HTR-8/SVneo (cell line): ENCODE measurements at regions not wholly inside any gene's neighbourhood (a gene's known extent, or its start where the extent isn't known, plus 50 kb on each side); places are given as distances from the start of the nearest gene placed in this dataset.

ENCODE experiments used
- DNase-seq: peaks from one replicate; pipeline ENCODE4 v3.0.0; 2011; ENCODE audit warnings: low spot score, mixed read lengths; ENCODE audit not compliant: insufficient read length
- FAIRE-seq: peaks from 2 replicates; lab custom pipeline; 2011; peaks lifted over from hg19 to GRCh38; lab: Jason Lieb, UNC

- FAIRE-seq = no peak
These were observed 380.6 kb upstream of the MAP3K7 start for GRCh38 chr6:90967471-90967870.

GRCh38 chr6:90960324-90960723, 373.5 kb upstream of the MAP3K7 start:
- DNase-seq (no peak), FAIRE-seq (no peak)

More at GRCh38 chr6:90967471-90967870, 380.6 kb upstream of the MAP3K7 start:
- no peak for DNase-seq

- FAIRE-seq (no peak), DNase-seq (no peak)
These were observed 368.4 kb upstream of the MAP3K7 start for GRCh38 chr6:90955246-90955645.

- FAIRE-seq = no peak
These were observed 366.7 kb upstream of the MAP3K7 start for GRCh38 chr6:90953405-90954161.

GRCh38 chr6:90952176-90952575, 365.3 kb upstream of the MAP3K7 start:
- DNase-seq = no peak
- no peak for FAIRE-seq

More at GRCh38 chr6:90953405-90954161, 366.7 kb upstream of the MAP3K7 start:
- DNase-seq = no peak

- FAIRE-seq (no peak), DNase-seq (no peak)
These were observed 361.7 kb upstream of the MAP3K7 start for GRCh38 chr6:90948540-90948939.

GRCh38 chr6:90947184-90948064, 360.6 kb upstream of the MAP3K7 start:
- DNase-seq (no peak), FAIRE-seq (no peak)

GRCh38 chr6:90941885-90942284, 355.0 kb upstream of the MAP3K7 start:
- DNase-seq = no peak
- FAIRE-seq = no peak

GRCh38 chr6:90940812-90941481, 354.1 kb upstream of the MAP3K7 start:
- FAIRE-seq = no peak
- no peak for DNase-seq

- FAIRE-seq = no peak
- no peak for DNase-seq
These were observed 353.0 kb upstream of the MAP3K7 start for GRCh38 chr6:90939906-90940305.

GRCh38 chr6:90938122-90938521, 351.2 kb upstream of the MAP3K7 start:
- DNase-seq = no peak
- FAIRE-seq = no peak

- FAIRE-seq (no peak), DNase-seq (no peak)
These were observed 349.4 kb upstream of the MAP3K7 start for GRCh38 chr6:90936286-90936685.

GRCh38 chr6:90934966-90935365, 348.1 kb upstream of the MAP3K7 start:
- FAIRE-seq = no peak

GRCh38 chr6:90934081-90934480, 347.2 kb upstream of the MAP3K7 start:
- DNase-seq (no peak), FAIRE-seq (no peak)

More at GRCh38 chr6:90934966-90935365, 348.1 kb upstream of the MAP3K7 start:
- DNase-seq = no peak

- DNase-seq (no peak), FAIRE-seq (no peak)
These were observed 345.5 kb upstream of the MAP3K7 start for GRCh38 chr6:90932351-90932750.

- DNase-seq = no peak
- FAIRE-seq = no peak
These were observed 341.2 kb upstream of the MAP3K7 start for GRCh38 chr6:90928051-90928450.

- no peak for FAIRE-seq
- no peak for DNase-seq
These were observed 338.9 kb upstream of the MAP3K7 start for GRCh38 chr6:90925726-90926125.

- no peak for FAIRE-seq
These were observed 335.5 kb upstream of the MAP3K7 start for GRCh38 chr6:90922325-90922724.

GRCh38 chr6:90918361-90918760, 331.5 kb upstream of the MAP3K7 start:
- no peak for DNase-seq
- FAIRE-seq = no peak

More at GRCh38 chr6:90922325-90922724, 335.5 kb upstream of the MAP3K7 start:
- no peak for DNase-seq

- no peak for DNase-seq
- no peak for FAIRE-seq
These were observed 330.5 kb upstream of the MAP3K7 start for GRCh38 chr6:90917376-90917775.

GRCh38 chr6:90916968-90917367, 330.1 kb upstream of the MAP3K7 start:
- FAIRE-seq (no peak), DNase-seq (no peak)
